ENCODE measurements at regions not wholly inside any gene's neighbourhood (a gene's known extent, or its start where the extent isn't known, plus 50 kb on each side); places are given as distances from the start of the nearest gene placed in this dataset.
A peak's percentile ranks its signal among the peaks of the same experiment; 100 is the strongest.

DNA sequence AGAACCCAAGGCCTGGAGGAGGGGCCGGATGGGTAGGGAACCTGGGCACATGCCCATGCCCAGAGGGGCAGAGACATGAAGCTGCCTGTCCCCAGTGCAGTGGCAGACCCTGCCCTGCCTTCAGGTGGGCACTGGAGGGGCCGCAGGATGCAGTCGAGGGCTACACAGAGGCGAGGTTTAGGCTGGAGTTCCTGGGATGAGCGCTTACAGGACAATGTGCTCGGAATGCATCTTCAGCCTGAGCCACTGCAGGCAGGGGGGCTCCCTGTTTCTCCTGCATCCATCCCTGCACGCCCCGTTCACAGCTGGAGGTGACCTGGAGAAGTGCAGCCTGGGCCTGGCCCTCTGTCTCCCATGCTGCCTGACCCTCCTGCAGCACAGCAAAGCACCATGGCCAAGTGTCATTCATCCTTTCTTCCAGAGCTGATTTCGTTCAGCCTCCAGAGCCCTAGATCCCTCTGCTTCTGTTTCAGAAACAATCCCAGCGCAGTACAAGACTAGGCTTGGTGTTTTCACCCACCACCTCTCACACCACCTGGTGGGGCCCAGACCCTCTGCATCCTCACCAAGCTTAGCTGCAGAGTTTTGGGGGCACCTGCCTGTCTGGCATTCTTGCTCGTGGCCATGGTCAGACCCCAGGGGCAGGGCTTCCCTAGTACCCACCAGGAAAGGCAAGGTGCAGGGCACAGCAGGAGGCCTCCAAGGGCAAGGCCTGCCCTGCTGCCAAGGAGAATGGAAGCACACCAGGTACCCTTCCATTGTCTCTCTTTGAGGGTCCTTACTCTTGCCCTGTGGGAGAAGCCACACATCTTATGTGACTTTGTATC is 311.9 kb downstream of the TCERG1L start:
- DNase-seq (ENCODE audit: low spot score): no peak

DNA sequence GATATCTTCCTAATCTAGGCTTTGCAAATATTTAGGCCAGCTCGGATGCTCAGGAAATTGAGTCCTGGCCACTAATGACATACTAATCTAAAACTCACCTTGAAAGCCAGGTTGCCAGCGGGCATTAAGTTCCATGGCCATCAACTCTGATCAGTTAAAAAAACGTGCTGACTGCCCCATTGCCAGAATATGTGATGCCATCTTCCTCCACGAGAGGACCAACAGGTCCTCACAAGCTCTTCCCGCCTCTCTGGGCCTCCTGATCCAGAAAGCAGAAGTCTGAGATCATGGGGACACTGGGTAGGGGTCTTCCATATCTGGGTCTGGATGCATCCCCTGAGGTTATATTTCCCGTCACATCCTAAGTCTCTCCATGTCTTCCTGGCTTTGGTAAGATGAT is 311.3 kb downstream of the TCERG1L start:
- DNase-seq (ENCODE audit: low spot score): no peak

DNA sequence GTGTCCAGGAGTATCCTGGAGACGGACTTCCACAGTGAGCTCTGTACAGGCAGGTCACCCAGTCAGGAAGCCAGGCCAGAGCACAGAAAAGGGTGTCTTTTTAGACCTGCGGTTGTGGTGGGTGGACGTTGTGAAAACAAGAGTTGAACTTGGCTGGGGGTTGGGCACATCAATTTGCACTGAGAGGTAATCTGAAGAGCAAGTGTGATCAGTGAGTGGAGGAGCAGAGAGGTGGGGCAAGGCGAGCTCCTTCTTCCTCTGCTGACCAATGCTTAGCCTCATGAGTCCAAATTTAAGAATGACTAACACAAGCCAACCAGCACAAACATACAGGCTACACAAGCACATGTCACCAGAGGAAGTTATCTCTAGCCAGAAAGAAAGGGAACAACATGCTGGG is 310.8 kb downstream of the TCERG1L start:
- no peak for DNase-seq (ENCODE audit: low spot score)

DNA sequence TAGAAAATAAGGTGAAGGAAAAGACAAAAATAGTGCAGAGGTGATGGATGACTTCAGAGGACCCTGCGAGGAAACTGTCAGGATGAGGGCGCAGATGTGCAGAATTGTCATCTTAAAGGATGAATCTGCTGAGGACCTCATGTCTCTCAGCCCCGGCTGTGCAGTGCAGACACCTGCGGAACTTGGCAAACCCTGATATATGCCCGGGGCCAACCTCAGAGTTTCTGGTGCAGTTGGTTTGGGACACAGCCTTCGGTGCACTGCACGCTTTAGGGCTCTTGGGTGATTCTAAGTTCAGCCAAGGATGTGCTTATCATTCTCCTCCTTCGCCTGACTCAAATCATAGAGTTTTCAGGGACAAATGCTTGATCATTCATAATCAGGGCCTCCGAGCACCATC is 310.1 kb downstream of the TCERG1L start:
- DNase-seq (ENCODE audit: low spot score): no peak

DNA sequence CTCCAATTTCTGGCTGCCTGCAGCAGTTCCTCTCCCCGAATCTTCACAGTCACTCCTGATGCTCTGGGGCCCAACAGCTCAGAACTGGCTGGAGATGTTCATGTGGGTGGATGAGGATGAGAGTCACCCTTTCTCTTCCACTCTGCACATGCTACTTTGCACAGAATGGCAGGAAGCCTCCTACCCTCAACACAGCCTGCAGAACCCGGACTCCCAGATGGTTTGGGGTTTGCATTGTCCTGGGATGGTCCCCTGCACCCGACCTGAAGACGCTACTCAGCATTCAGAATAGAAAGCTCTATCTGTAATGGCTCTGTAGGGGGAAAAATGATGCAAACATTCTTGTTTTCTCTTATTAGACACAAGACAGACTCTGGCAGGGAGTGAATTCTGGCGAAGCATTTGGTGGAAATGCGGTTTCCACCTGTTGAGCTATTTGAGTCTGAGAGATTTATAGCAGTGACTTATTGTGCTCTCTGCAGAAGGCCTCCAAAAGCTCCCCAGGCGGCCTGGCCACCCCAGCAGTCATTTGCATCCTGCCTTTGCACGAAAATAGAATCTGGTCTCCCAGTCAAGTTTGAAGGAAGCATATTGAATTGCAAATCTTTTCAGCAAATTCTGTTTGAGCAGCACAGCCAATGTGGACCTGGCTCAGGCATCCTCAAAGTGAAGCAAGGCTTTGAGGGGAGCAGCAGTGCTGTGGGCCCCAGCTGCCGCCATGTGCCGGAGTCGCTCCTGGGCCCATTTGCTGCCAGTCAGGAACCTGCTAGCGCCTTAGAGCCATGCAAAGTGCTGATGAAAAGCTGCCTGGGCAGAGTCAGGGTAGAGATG is 309.3 kb downstream of the TCERG1L start:
- DNase-seq (ENCODE audit: low spot score): peak; percentile 26

DNA sequence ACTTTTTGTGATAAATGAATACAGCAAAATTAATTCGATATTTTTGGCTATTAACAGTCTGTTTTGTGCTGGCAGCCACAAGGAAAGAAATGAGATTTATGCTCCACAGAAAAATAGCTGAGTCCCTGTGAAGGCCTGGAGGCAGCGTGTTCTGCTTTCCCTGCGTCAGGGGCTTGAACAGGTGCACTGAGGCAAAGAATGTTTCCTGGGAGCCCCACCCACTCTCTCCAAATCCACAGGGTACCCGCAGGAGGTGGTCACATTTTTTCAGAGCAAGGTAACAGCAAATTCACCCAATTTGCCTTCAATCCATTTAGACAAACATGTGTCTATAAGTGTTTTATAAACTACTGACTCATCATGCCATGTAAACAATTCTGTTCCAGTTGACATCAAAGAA is 308.1 kb downstream of the TCERG1L start:
- no peak for DNase-seq (ENCODE audit: low spot score)

DNA sequence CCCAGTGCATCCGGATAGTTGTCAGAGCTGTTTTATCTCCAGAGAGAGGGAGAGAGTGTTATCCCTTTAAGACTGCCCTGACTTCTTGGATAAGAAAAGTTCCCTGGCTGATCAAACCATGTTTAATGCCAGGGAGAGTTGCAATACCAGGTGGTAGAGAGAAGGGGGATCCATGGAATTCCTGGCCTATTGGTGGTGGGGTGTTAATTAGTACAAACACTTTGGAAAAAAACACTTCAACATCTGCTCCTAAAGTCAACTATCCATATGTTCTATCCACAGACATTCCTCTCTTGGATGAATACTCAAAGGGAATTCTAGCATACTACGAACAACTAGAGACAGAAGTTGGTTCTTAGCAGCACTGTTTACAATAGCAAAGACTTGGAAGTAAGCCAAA is 307.2 kb downstream of the TCERG1L start:
- DNase-seq (ENCODE audit: low spot score): no peak

DNA sequence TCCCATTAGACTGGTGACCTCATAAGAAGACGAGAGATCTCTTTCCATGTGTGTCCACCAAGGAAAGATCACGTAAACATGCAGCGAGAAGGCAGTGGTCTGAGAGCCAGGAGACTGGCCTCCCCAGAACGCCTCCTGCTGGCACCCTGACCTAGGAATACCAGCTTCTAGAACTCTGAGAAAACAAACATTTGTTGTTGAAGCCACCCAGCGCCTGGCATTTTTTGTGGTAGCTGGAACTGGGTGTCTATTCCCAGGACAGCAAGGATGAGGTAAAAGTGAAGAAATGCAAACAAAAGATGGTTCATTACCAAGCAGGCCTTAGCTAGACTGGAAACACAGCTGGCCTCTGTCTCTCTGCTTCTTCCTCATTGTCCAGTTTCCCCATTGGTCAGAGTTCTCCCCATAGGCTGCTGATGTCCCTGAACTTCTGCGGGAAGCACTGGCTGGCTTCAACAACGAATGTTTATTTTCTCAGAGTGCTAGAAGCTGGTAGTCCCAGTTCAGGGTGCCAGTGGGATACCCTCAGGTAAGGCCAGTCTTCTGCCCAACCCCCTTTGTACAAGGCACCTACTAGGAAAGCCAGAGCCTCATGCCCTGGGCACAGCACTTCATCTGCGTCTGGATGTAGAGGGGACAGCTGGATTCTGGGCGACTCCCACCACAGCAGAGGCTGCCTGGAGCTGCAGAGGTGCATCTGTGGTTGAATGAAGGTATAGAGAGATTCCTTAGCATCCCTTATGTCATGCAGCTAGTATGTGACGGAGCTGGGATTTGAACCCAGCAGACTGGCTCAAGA is 304.9 kb downstream of the TCERG1L start:
- DNase-seq (ENCODE audit: low spot score): no peak

DNA sequence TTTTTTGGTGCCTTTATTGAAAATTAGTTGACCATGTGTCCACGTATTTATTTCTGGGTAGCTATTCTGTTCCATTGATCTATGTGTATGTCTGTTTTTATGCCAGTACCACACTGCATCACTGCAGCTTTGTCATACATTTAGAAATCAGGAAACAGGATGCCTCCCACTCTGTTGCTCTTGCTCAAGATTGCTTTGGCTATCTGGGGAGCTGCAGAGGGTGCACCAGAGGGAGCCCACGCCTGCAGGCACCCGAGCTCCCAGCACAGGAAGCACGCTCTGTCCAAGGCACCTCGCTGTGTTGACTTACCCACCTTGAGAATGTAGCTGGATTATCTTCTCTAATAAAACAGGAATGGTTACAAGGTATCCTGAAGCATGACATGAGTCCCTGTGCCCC is 301.7 kb downstream of the TCERG1L start:
- no peak for DNase-seq (ENCODE audit: low spot score)

DNA sequence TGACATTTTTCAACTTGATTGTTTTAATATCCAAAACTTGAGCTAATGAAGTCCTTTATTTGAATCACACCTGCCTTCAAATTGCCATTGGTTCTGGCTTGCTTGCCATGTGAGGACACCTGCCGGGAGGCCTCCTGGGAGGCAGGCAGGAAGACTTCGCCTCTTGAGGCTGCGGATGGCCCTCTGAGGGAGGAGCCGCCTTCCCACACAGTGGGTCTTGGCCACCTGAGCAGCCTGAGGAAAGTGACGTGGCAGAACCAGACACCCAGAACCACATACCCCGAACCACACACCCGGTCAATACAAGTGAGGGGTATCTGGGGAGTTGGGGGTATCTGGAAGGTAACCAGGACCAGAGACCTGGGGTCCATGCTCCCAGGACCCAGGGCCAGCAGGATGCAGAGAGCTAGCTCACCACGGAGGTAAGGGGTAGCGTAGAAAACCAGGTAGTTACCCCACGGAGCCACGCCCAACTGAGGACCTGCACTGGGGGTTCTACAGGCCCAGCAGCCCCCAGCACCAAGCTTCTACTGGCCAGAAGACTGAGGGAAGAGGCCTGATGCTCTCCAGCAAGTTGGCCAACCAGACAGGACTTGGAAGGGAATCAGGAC is 300.5 kb downstream of the TCERG1L start:
- DNase-seq (ENCODE audit: low spot score): no peak

DNA sequence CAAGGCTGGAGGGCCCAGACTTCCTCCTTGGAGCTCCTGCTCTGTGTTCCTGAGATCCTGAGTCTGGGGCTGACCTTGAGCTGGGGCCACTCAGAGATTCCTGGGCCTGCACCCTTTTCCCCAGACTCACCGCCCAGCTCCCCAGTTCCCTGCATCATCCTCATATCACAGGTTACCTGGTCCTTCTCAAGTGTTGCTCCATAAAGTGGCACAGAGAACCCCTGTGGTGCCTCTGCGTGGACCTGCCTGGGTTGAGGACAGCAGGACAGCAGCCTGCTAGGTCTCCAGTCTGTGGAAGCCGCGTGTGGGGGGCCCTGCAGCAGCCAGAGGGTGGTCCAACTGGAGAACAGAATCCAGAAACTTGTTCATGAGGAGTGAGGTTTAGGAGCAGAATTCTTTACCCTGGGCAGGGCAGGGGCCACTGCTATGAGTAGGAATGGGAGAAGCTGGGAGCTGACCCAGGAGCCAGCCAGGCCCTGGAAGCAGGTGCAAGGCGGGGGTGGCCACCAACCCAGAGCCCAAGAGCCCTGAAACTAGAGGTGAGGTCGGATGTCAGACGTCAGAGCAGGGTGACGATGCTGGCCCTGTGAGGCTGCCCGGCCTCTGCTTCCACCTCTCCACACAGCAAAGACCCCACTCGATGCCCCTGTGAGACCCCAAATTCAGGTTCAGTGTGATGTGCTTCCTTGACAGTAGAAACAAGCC is 299.4 kb downstream of the TCERG1L start:
- DNase-seq (ENCODE audit: low spot score): no peak

DNA sequence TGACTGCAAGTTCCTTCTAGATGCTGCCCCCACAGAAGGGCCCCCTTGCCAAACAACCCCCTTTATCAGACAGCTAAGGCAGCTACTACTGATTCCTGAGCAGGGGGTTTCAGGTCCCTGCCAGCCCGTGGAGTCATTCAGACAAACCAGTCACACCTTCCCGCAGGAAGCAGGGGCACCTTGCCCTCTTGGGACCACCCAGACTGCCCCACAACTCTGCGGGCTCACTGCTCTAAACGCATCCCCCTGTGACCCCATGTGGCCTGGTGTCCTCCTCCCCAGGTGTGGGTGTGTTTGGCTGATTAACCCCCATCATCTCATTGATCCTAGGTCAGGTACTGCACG is 298.9 kb downstream of the TCERG1L start:
- no peak for DNase-seq (ENCODE audit: low spot score)

DNA sequence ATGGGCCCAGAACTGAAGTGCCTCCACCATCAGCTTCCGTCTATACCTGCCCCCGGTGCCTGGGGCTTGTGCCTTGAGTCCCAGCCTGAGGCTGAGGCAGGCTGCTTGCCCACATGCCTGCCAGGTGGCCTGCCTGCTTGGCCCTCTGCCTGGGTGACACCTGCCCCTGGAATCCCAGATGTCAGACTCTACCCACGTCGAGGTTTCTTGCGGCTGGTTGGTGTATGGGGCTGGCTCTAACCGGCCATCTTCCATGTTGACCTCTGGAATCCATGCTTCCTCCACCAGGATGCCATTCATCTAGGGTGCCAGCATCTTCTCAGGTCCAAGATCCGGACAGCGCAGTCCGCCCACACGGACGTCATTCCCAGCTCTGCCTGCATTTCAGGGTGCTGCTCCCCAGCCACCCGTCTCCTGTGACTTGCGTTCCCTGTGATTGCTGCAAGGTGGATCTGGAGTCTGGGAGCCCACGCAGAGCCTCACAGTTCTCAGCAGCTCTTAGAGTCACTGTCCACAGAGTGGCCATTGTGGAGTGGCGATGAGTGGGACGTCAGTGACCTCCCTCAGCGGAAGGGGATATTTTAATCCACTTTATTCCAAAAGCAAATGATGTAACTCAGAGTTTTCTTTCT is 298.1 kb downstream of the TCERG1L start:
- no peak for DNase-seq (ENCODE audit: low spot score)

DNA sequence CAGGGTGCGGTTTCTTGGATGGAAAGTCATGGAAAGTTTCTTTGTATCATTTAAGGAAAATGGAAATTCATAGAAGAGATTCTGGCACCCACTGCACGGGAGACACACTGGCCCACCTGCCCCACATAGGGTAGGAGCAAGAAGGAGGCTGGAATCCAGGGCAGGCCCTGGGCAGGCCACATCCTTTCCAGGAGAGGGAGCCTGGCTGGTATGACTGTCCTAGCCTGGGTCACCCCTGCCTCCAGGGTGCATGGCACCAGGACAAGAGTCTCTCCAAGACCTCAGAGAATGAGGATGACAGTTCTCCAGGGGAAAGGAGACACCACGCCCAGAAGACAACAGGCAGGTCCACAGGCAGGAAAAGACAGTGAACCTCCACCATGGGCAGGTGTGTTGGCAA is 297.2 kb downstream of the TCERG1L start:
- DNase-seq (ENCODE audit: low spot score): no peak

DNA sequence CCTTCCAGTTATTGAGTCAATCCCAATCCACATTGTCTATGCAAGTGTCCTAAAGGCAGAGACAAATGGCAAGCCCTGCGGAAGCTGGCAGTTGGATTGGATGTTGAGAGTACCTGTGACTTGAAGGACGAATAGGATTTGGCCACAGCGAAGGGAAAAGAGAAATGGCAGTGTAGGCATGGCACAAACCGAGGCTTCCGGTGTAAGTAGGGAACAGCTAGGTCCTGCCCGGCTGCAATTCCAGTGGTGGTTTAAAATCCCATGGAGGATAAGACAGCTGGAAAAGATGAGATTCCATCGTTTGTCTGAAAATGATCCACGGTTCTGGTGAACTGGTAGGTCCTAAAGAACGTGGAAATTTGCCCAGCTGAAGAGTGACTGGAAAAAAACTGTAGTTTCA is 296.2 kb downstream of the TCERG1L start:
- DNase-seq (ENCODE audit: low spot score): no peak

DNA sequence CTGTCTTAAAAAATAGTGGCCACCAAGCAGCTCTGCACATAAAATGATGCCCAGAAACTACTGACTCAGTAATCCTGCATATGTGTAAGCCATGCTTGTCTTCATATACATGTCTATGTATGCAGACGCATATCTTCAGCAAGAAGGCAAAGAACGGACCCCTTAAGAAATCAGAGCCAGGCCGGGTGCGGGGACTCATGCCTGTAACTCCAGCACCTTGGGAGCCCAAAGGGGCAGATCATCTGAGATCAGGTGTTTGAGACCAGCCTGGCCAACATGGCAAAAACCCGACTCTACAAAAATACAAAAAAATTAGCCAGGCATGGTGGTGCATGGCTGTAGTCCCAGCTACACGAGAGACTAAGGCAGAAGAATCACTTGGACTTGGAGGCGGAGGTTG is 295.0 kb downstream of the TCERG1L start:
- no peak for DNase-seq (ENCODE audit: low spot score)

DNA sequence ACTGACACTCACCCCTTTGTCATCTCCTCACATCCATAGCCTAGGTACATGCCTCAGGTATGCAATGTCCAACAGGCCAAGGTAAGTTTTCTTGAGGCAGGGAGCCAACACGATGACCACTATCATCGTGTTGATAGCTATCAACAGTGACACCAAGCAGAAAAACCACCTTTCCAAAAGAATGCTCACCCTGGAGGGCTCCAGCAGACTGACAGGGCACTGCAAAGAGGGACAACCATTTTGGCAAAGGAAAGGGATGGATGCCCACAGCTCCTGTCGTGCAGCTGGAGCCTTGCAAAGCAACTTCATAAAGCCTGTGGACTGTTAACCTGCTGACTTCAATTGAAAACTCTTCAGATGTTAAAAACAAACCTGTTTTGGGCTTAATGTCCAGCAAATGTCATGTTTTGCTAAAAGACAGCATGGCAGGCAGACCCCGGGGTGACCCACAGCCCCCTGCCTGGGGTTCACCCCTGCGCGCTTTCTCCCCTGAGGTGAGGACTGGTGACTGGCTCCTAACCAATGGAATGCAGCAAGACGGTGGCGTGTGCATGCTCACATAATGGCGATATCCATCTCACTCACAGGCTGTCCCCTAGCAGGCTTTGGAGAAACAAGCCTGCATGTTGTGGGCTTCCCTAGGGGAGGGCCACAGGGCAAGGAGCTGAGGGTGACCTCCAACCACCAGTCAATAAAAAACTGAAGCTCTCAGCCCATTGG is 293.8 kb downstream of the TCERG1L start:
- no peak for DNase-seq (ENCODE audit: low spot score)

DNA sequence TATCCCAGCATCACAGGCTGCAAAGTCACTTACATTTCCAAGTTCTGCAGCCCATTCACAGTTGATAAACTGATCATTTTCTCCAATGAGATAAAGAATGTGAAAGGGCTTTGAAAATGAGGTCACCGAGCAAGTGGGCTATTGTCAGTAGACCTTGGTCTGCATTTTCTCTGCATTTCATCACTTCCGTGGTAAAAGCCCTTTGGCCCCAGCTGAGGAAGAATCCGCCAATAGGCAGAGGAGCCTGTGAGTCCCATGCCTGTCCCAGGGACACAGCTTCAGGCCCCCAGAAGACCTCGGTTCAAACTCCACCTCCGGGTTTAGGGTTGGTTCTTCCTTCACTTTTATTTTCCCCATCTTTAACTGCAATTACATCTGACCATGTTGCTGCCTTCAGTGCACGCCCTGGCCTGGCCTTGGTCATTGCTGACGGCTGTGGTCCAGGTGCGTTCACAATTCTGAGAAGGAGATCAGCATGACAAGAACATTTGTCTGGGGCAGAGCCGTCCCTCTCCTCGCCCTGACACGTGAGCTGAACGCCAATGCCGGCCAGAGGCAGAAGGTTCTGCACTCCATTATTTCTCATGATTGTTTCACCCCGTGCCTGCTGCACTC is 292.5 kb downstream of the TCERG1L start:
- DNase-seq (ENCODE audit: low spot score): no peak

DNA sequence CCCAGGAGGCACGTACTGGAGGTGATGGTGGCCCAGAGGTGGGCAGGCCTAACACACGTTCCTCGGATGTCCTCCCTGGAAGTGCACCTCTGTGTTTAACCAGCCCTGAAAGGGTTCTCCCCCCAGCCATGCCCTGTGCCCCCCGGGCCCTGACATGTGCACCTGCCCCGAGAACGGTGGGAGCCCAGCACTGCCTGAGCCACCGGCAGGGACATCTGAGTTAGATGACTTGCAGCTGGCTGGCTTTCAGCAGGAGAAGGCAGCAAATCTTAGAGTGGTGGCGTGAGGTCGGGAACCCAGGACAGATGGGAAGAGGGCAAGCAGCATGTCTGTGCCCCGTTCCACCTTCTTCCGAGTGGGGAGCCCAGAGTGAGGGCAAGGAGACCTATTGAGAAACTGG is 291.8 kb downstream of the TCERG1L start:
- DNase-seq (ENCODE audit: low spot score): no peak

DNA sequence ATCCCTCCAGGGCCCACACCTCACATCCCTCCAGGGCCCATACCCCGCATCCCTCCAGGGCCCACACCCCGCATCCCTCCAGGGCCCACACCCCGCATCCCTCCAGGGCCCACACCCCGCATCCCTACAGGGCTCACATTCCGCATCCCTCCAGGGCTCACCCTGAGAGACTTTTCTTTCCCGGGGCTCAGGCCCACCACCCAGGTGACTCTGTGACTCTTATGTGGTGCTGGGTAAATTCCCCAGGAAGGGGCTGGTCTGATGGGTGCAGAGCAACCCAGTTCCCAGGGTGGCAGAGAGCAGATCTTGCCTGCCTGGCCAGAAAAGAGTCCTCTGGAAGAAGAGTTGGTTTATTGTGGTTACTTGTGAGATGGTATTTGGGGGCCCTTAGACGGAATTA is 290.7 kb downstream of the TCERG1L start:
- no peak for DNase-seq (ENCODE audit: low spot score)

All from cerebellar cortex (tissue), 1 donor.